Head of caudate nucleus (tissue), 42 donors: ENCODE measurements at regions not wholly inside any gene's neighbourhood (a gene's known extent, or its start where the extent isn't known, plus 50 kb on each side); places are given as distances from the start of the nearest gene placed in this dataset.
A peak's percentile ranks its signal among the peaks of the same experiment; 100 is the strongest.

ENCODE experiments used
- DNase-seq, 42 donors: peaks; one replicate each; pipeline versions ENCODE4 v3.0.0 to v3.0.0-alpha.2; 2020 to 2021; ENCODE audit warnings: mixed read lengths in 7 of 42
- intact Hi-C: fragments of 100-400 bp; cut with DNase I; formaldehyde crosslinking; loops from one replicate; pipeline ENCODE4 v1.15.0; 2022

DNA sequence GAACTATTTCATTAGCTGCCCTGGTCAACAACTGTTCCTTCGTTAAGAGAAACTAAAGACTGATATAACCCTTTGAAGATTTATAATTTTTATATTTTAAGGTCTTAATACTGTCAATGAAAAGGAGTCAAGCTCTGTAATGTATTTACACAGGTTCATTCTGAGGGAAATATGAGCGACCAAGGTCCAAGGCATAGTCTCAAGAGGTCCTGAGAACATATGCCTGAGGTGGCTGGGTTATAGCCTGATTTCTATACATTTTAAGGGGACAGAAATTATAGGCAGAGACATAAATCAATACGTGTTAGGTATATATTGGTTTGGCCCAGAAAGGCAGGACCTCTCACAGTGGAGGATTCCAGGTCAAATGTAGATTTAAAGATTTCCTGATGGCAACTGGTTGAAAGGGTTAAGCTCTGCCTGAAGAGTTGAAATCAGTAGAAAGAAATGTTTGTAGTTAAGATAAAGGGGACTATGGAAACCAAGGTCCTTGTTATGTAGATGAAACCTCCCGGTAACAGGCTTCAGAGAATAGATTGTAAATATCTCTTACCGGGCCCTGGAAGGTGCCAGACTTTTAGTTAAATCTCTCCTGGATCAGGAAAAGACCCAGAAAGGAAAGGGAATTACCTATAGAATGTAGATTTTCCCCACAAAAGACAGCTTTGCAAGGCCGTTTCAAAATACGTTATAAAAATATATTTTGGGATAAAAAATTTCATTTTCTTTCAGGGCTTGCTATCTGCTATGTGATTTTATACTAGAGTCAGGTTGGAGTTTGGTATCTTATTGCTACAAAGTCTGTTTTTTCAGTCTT lies 107.3 kb upstream of the PRLR start:
- DNase-seq: no peak
- intact Hi-C loops: no loop called here

DNA sequence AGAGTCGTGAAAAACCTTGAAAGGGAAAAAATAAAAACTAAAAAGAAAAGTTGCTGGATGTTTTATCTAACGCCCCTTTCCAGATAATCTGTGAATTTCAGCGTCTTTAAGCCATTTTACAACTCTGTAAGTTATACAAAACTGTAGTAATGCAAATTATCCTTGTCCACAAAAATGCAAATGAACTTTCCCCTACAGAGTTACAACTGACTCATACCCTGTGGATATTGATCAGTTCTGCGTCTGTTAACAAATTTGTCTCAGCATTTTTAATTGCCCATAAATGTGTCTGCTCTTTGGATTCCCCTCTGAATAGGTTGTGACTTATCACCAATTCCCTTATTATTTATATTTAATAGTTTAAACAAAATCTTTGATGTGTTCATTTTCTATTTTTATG lies 105.9 kb upstream of the PRLR start:
- DNase-seq: no peak
- intact Hi-C loops: no loop called here

DNA sequence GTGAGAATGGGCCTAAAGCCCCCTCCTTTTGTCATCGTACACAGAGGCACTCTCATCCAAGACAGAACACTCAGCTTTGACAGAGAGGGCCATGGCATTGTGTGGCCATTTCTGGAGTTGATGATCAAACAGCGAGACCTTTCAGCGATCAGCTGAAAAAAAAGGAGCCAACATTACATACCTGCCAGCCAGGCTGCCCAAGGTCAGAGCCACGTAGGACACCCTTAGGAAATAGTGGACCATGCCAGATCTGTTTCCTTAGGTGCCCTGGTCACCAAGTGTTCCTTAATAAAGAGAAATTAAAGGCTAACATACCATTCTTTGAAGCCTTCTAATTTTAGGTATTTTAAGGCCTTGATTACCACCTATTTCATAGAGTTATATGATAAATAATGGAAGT lies 105.5 kb upstream of the PRLR start:
- DNase-seq: no peak
- intact Hi-C loops: no loop called here

DNA sequence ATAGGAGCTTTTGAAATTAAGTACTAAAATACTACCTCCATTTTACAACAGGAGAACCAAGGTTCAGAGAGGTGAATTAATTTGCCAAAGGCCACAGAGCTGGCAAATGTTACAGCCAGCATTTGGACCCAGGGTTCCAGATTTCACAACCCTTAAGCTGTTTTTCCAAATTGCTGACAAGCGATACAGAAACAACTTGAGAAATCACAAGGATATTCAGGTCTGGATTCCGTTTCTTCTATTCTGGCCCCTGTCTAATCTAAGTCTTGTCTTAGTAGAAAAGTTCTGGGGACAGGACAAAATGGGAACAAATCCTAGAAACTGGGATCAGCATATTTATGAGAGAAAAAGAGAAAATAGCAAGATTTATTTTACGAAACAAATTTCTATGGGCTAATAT lies 103.1 kb upstream of the PRLR start:
- DNase-seq: no peak

DNA sequence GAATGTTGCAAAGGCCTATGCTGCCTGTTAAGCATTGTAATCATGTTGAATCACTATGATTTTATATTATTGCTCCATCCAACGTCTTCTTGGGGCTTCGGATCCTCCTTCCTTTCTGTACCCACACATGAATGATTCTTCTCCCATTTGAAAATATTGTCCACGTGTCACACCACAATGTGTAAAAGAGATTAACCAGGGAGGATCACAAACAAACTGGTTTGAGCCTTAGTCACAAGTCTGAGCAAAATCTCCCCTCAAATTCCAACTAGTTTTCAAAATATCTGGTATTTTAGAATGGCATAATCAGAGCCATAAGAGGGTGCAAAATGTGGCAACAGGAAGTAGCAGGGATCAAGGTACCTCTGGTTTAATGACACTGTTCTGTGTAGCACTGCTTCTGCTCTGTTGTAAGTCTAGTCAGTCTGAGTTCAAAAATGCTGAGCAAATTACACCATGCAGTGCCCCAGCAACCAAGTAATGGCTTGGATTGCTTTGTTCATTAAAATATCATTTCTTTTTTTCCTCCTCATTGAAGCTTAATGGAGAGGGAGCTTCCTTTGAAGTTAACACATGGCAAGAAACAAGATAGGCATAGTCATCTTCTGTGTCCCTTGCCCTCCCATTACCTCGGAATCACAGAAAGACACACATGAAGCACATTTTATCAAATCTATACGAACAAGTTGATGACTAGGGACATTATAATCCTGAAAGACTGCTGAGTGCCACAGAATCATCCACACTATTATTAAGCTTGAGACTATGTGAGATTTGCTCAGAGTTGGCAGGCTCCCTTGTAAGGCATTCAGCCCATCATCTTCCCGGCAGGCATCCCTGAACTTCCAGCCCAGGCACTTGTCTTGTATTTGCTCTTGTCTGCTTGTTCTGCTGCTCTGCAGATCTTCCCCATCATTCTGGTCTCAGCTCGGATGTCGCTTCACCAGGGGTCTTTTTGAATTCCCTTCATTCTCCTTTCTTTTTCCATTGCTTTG lies 102.0 kb upstream of the PRLR start:
- DNase-seq: no peak
- intact Hi-C loops: no loop called here

More for the DNA sequence above, 103.1 kb upstream of the PRLR start:
- intact Hi-C loops: no loop called here

DNA sequence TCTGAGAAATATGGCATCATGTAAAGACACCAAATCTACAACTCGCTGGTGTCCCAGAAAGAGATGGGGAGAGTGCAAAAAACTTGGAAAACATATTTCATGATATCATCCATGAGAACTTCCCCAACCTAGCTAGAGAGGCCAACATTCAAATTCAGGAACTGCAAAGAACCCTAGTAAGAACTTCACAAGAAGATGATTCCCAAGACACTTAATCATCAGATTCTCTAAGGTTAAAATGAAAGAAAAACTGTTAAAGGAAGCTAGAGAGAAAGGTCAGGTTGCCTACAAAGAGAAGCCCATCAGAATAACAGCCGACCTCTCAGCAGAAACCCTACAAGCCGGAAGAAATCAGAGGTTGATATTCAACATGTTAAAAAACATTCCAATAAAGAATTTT lies 95.5 kb upstream of the PRLR start:
- no peak for DNase-seq
- intact Hi-C loops: no loop called here

DNA sequence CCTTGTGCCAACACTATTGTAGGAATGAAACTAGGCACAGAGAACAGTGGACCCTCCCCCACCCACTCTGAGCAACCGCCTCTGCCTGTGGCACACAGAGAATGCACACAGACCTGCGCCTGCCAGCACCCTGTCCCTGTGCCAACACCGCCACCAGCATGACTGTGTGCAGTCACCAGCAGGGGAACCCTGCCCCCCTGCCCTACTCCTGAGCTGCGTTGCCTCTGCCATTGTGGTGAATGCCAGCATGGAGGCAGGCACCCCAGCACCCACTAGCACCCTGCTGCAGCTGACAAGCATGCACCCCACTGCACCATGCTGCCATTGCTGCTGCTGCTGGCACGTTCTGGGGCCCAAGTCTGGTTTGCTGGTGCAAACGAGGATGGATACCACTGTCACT lies 94.4 kb upstream of the PRLR start:
- intact Hi-C loops: no loop called here
- no peak for DNase-seq

DNA sequence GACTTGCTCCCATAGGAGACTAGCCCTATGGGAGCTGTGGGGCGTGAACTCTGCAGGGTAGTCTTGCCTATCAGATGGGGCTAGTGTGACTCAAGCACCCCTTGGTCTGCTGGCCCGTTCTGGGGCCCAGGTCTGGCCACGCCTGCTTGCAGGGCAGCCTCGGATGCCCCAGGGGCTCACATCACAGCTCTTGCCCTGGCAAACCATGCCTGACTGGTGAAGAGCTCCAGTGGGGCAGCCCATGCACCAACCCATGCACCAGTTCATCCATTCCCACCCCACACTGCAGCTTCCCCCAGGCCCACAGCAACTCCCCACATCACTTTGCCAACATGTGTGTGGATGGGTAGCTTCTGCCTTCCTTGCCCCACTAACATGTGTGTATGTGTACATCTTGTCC lies 93.9 kb upstream of the PRLR start:
- intact Hi-C loops: no loop called here
- DNase-seq: no peak

DNA sequence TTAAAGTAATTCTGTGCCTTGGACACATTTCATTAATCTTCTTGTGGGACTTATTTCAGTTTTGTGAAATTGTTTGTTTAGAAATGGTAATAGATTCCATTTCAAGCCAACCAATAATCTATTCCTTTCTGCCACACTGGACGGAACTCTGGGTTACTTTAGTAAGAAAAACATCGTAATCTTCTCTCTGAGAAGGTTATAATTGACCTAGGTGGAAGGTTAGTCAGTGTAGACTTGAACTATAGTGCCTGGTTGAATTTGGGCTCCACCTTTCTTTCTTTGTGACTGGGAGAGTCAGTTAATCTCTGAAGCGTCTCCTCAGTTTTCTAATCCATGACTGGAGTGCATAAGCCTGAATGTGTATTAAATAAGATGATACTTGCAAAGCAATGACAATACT lies 89.7 kb upstream of the PRLR start:
- DNase-seq: no peak
- intact Hi-C loops: no loop called here

DNA sequence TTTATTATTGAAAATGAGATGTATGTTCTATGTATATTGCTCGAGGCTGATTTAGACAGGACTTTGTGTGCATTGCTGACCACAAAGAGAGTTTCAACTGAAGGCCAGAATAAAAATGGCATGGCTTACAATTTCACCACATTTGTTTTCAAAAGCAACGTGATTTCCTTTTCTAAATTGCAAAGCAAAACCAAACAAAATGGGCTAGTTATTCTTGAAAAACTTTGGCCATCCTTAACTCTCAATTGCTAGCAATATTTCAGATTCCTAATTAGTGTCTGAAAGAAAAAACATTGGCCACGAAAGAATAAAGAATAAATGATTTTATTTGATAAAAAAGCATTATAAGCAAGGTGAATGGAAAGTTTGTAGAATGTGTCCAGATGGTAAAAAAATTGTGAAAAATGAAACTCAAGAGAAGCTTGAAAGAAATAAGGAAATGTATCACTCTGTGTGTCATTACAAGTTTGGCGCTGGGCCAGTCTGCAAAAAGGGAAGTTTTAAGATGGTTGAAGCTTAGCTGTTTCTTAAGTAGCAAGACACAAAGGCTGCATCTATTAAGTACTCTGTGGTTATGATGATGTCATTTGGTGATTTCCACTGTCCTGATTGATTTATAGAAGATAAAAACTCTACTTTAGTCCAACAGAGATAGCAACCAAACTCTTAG lies 89.2 kb upstream of the PRLR start:
- DNase-seq: peak in 26 of 42 donors; percentile 3 to 57 (median 14)
- intact Hi-C loops: no loop called here

DNA sequence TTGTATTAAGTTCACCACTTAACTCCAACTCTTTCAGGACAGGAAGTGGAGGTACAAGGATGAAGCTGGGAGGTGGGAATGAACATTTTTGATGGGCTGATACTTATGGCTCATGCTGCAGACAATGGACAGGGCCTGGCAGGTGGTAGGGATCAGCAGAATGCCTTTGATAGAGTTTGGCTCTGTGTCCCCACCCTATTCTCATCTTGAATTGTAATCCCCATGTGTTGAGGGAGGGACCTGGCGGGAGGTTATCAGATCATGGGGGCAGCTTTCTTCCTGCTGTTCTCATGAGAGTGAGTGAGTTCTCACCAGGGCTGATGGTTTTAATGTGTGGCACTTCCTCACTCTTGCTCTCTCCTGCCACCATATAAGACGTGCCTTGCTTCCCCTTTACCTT lies 87.3 kb upstream of the PRLR start:
- intact Hi-C loops: no loop called here

DNA sequence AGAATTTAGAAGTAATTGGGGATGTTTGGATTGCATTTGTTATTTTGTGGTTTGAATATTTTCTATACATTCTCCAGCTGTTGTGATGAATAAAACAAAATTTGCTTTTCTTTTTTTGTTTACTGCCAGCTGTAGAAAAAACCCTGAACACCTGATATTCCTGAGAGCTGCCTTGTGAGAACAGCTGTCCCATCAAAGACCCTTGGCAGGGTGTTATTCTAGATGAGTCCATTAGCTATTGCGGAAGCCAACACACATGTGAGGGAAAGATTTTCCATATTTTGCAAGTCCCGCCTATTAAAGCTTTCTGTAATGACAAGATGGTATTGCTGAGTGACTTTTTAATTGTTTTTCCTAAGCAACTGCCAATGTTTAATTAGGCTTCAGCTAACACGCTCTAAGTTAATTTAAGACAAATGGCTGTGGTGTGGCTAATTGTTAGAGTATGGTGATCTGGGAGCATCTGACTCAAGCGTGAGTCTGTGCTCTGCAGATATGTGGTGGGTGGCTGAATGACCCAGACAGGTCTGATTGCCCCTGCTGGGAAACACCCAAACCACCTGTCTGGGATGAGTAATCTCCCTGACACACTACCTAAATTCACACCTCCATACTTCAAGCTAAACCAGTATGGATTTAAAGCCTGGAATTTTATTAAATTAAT lies 86.5 kb upstream of the PRLR start:
- intact Hi-C loops: no loop called here
- no peak for DNase-seq

More for the DNA sequence above, 87.3 kb upstream of the PRLR start:
- no peak for DNase-seq

DNA sequence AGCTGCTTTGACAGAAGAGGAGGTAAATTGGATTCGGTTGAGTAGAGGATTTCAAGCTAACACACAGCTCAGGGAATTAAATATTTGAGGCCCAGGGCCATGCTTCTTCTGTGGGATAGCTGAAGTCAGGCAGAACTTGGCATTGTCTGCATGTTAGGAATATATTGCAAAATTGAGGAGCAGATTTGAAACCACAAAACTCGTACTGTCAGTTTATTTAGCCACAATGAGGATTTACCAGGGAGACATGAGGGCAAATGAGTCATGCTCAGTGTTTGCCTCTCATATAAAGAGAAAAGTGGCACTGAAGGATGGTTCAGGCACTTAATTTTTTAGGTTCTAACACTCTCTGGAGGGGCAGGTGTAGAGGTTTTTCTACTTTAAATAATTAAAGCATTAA lies 83.0 kb upstream of the PRLR start:
- intact Hi-C loops: no loop called here
- no peak for DNase-seq

DNA sequence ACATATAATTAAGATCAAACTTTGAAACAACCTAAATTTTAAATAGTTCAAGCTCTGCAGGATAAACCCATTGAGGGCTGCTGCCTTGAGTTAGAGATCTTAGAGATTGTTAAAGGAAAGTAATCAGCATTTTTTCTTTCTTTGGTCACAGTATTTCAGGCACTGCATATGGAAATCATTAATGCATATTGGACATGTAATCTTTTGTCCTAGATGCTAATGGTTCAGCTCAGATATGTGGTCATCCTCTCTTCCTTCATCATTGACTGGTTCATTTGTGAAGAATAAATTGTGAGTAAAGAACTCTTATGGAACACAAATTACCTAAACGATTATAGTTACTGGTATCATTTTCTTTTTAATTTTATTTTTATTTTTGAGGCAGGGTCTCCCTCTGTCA lies 82.0 kb upstream of the PRLR start:
- no peak for DNase-seq
- intact Hi-C loops: no loop called here

DNA sequence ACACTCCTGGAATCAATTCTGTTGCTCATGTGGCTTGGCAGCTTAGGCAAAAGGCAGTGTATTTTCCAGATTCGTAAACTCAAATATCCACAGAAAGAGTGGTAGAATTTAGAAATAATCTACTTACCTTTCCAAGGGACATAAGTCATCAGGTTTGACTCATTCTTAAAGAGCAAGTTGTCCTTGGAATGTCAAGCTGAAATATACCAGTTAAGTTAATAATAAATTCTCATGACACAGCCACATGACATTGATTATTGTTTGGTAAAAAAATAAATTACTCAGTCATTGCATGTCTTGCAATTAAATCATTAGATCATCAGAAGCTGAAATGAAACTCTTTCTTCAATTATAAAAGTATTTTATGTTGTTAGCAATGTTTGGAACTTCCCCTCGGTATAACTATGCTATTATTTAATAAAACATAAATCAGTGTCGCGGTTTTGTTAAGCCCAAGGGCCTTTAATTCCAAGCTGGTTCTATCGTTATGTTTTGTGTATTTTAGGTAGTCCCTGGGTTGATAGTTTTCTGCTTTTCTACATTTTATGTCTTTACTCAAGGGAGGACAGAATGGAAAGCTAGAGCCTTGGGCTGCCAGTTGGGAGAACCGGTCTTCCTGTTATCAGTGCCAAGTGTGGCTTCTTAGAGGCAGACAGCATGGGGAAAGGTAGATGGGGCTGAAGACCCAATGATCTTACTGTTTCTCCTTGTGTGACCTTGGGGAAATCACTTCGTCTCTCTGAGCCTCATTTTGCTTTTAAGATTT lies 79.3 kb upstream of the PRLR start:
- intact Hi-C loops: no loop called here
- DNase-seq: no peak

DNA sequence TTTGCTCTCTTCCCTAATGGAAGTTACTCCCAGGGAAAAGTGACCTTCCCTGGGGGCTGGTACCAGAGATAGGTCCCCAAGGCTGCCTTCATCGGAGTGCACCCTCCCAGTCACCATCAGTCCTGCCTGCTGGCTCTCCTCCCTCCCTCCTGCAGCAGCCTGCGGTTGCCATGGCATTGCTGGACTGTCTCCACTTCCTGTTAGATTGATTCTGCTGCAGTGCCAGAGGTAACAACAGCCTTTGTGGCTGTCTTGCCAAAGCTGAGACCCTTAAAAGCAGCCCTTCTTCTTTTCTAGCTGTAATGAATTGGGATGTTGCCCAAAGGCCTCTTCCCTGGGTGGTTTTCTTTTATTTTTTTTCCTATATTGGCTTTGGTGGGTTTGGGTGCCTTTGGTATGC lies 78.1 kb upstream of the PRLR start:
- intact Hi-C loops: no loop called here
- DNase-seq: peak in 7 of 42 donors; percentile 2 to 18 (median 9)

DNA sequence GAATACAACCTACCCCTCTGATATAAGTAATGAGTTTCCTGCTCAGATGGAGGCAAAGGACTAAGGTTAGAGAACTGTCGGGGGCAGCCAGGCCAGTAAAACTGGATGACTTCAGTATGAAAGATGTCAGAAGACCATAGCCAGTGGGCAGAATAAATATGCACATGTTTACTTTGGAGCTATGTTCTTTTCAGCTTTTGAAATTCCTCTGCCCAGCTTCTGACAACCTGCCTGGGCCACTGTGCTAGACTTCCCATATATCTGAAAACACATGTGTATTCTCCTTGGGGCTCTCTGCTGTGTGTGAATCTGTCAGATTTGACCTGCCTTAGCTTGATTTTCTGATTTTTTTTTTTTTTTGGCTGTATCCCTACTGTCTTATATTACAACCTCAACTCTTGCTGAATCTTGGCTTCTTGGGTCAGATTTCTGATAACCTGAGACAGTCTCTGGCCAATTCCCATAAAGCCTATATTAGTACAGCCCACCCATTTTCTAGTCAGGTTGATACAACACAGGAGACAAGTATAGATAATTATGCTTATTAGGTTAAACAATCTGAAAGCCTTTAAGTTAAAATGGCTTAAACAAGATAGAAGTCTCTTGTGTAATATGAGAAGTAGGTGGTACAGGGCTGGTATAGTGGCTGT lies 76.6 kb upstream of the PRLR start:
- no peak for DNase-seq
- intact Hi-C loops: no loop called here
